ENCODE measurements at regions not wholly inside any gene's neighbourhood (a gene's known extent, or its start where the extent isn't known, plus 50 kb on each side); places are given as distances from the start of the nearest gene placed in this dataset.

DNA sequence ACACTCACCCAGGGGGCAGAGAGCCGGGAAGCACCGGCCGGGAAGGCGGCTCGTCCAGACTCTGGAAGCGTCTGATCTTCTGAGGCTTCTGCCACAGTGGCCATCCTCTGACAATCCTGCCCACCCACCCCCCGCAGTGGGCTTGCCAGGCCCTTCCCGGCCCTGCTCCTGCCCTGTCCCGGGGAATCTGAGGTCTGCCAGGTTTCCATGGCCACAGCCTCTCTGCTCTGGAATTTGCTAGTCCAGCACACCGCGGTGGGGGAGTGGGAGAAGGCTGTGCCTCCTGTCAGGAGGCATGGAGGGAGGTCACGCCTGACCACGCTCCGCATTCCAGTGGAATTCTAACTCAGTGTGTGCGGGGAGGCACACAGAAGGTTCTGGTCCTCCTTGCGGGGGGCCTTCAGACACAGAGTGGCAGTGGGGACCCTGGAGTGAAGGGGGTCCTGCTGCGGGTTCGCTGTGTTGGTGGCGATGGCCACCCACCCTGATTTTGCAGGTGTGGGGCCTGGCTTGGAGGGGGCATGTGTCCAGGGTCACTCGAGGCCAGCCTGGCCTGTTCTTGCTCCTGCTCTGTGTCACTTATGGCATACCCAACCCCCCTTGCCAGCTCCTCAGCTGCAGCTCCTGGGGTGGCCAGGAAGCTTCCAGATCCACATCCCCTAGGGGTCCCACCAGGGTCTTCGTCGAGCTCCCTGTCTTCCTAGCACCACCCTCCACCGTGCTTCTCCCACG is 55.6 kb upstream of the ADRA2C start:
- DNase-seq (ENCODE audit: insufficient read length, low spot score) (no peak), FAIRE-seq (no peak)
- no peak for TF ChIP-seq PAX5 (IDR thresholded peaks at IDR 0.05; ENCODE audit: insufficient read depth, low read length, severe bottlenecking)
- no peak for TF ChIP-seq POU2F2 (IDR thresholded peaks at IDR 0.05; ENCODE audit: low read depth, low read length)

DNA sequence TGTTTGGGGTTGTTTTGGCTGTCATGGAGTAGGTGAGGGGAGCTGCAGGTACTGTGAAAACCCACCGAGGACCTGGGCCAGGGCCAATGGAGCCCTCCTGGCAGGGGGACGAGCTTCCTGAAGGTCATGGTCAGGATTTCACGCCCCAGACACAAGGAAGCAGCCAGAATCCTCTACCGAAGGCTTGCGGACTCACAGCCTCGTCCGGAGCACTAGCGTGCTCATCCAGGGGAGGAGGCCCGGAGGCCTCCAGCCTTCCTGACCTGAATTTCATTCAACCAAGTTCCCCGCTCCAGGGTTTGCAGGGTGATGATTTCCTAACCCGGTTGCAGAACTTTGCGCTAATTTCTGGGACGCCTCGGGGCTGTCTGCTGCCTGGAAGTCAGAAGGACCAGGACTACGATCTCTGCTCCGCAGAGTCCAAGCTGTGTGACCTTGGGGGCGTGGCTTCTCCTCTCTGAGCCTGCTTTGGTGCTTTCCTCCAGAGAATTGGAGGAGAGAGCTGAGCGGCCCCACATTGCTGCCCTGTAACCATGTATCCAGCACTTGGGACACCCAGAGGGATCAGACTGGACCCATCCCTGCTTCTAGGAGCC is 56.2 kb upstream of the ADRA2C start:
- TF ChIP-seq TAF1 (IDR thresholded peaks at IDR 0.05; ENCODE audit: low read depth, low read length) (no peak), POLR2A (IDR thresholded peaks at IDR 0.05; ENCODE audit: low read depth, low read length) (no peak), SPI1 (IDR thresholded peaks at IDR 0.05; ENCODE audit: low read depth, low read length) (no peak), POLR2AphosphoS5 (IDR thresholded peaks at IDR 0.05; ENCODE audit: low read depth, low read length) (no peak), PAX5 (IDR thresholded peaks at IDR 0.05; ENCODE audit: insufficient read depth, low read length, severe bottlenecking) (no peak), POU2F2 (IDR thresholded peaks at IDR 0.05; ENCODE audit: low read depth, low read length) (no peak)
- DNase-seq (ENCODE audit: insufficient read length, low spot score) (no peak), FAIRE-seq (no peak)

DNA sequence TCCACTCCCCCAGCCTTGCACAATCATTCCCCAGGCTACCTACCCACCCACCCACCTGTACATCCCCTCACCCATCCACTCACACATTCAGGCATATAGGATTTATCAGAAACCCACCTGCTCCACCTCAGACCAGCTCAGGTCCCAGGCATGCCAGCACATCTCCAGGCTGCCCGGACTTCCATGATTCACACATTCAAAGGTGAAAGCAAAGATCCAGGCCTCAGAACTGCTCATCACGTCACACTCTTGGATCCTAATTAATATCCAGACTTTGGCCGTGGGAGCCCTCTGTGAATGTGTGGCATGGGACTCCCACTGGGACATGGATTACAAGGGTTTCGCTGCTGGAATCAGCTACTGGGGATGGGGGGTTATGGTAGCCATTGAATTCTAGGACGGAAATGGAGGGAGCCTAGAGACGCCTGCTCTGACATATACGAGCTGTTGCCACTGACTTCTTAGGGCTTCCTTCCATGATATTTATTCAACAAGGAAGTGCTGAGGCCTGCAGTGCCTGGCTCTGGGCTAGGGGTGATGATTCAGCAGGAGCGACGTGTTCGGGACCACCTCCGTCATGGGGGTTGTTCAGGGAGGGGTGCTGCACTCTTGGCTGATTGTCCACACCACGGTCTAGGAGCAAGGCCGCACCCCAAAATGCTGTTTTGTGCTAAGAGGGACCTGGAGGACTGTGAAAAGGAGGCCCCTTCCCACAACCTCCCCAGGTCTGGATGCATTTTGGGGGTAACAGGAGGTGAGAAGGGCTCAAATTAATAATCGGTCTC is 56.9 kb upstream of the ADRA2C start:
- TF ChIP-seq TAF1 (IDR thresholded peaks at IDR 0.05; ENCODE audit: low read depth, low read length): no peak
- TF ChIP-seq POLR2A (IDR thresholded peaks at IDR 0.05; ENCODE audit: low read depth, low read length): no peak
- TF ChIP-seq POU2F2 (IDR thresholded peaks at IDR 0.05; ENCODE audit: low read depth, low read length): no peak
- no peak for TF ChIP-seq PAX5 (IDR thresholded peaks at IDR 0.05; ENCODE audit: insufficient read depth, low read length, severe bottlenecking)
- TF ChIP-seq SPI1 (IDR thresholded peaks at IDR 0.05; ENCODE audit: low read depth, low read length): no peak
- no peak for TF ChIP-seq POLR2AphosphoS5 (IDR thresholded peaks at IDR 0.05; ENCODE audit: low read depth, low read length)
- DNase-seq (ENCODE audit: insufficient read length, low spot score) (no peak), FAIRE-seq (no peak)

DNA sequence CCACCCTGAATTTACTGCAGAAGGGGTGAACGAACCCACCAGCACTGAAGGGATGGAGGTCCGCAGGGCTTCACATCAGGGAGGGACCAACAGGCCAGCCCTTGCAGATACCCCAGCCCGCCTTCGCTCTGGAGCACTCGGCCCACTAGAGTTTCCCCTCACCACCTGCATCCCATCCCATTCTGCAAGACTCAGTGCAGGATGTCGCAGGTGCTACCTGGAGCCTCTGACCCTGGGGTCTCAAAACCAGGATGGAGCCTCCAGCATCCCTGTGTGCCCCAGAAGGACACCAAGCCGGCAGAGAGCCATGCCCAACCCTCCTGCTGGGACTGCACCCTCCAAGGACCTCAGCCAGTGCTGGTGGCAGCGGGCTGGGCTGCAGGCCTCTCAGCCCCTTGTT is 57.6 kb upstream of the ADRA2C start:
- DNase-seq (ENCODE audit: insufficient read length, low spot score) (no peak), FAIRE-seq (no peak)
- no peak for TF ChIP-seq POLR2AphosphoS5 (IDR thresholded peaks at IDR 0.05; ENCODE audit: low read depth, low read length)
- TF ChIP-seq POU2F2 (IDR thresholded peaks at IDR 0.05; ENCODE audit: low read depth, low read length): no peak
- no peak for TF ChIP-seq POLR2A (IDR thresholded peaks at IDR 0.05; ENCODE audit: low read depth, low read length)
- TF ChIP-seq TAF1 (IDR thresholded peaks at IDR 0.05; ENCODE audit: low read depth, low read length): no peak
- no peak for TF ChIP-seq SPI1 (IDR thresholded peaks at IDR 0.05; ENCODE audit: low read depth, low read length)
- TF ChIP-seq PAX5 (IDR thresholded peaks at IDR 0.05; ENCODE audit: insufficient read depth, low read length, severe bottlenecking): no peak

DNA sequence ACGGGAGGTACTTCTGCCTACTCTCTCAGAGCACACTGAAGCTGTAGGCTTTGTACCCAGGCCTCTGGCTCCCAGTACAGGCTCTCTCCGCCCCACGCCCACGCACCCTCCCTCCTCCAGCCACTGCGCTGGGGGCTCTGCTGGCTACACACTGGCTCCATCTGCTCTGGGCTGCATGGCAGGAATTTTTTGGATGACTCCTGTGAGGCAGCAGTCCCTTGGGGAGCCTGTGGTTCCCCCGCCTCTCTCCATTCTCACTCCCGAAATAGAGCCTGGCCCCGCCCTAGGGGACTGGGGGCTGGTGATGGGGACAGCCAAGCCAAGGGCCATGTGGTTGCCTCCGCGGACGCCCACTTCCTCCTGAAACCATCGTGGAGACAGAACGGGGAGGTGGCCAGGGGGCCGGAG is 58.1 kb upstream of the ADRA2C start:
- no peak for FAIRE-seq
- DNase-seq (ENCODE audit: insufficient read length, low spot score): no peak
- TF ChIP-seq TAF1 (IDR thresholded peaks at IDR 0.05; ENCODE audit: low read depth, low read length) (no peak), POLR2A (IDR thresholded peaks at IDR 0.05; ENCODE audit: low read depth, low read length) (no peak), POLR2AphosphoS5 (IDR thresholded peaks at IDR 0.05; ENCODE audit: low read depth, low read length) (no peak), SPI1 (IDR thresholded peaks at IDR 0.05; ENCODE audit: low read depth, low read length) (no peak), PAX5 (IDR thresholded peaks at IDR 0.05; ENCODE audit: insufficient read depth, low read length, severe bottlenecking) (no peak), POU2F2 (IDR thresholded peaks at IDR 0.05; ENCODE audit: low read depth, low read length) (no peak)

DNA sequence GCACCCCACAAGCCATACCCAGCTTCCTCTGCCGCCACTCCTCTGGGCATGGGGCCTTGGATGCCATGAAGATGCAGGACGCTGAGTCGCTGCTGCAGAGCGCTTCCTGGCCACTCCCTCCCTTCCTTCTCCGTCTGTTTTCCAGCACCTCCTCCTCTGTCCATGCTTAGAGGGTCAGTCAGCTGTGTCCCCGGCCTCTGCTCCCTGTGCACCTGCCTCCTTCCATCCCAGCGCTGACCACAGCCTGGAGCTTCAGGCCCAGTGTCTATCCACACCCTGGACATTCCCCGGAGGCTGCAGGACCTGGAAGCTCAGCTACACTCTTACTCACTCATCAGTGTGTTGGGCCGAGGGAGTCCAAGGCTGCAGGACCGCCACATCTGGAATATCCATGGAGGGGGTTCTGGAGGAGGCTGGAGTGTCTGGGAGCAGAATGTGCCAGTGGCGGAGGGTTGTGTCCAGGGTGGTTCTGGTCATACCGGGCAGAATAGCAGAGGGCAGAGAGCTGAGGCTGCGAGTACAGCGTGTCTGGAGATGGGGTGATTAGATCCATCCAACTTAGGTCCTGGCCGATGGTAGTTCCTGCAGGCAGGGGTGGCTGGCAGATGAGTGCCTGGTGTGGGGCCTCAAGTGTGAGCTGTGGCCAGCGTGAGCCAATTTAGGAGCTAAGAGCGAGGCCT is 58.6 kb upstream of the ADRA2C start:
- TF ChIP-seq POLR2A (IDR thresholded peaks at IDR 0.05; ENCODE audit: low read depth, low read length) (no peak), PAX5 (IDR thresholded peaks at IDR 0.05; ENCODE audit: insufficient read depth, low read length, severe bottlenecking) (no peak), TAF1 (IDR thresholded peaks at IDR 0.05; ENCODE audit: low read depth, low read length) (no peak), SPI1 (IDR thresholded peaks at IDR 0.05; ENCODE audit: low read depth, low read length) (no peak), POLR2AphosphoS5 (IDR thresholded peaks at IDR 0.05; ENCODE audit: low read depth, low read length) (no peak), POU2F2 (IDR thresholded peaks at IDR 0.05; ENCODE audit: low read depth, low read length) (no peak)
- FAIRE-seq (no peak), DNase-seq (ENCODE audit: insufficient read length, low spot score) (no peak)

DNA sequence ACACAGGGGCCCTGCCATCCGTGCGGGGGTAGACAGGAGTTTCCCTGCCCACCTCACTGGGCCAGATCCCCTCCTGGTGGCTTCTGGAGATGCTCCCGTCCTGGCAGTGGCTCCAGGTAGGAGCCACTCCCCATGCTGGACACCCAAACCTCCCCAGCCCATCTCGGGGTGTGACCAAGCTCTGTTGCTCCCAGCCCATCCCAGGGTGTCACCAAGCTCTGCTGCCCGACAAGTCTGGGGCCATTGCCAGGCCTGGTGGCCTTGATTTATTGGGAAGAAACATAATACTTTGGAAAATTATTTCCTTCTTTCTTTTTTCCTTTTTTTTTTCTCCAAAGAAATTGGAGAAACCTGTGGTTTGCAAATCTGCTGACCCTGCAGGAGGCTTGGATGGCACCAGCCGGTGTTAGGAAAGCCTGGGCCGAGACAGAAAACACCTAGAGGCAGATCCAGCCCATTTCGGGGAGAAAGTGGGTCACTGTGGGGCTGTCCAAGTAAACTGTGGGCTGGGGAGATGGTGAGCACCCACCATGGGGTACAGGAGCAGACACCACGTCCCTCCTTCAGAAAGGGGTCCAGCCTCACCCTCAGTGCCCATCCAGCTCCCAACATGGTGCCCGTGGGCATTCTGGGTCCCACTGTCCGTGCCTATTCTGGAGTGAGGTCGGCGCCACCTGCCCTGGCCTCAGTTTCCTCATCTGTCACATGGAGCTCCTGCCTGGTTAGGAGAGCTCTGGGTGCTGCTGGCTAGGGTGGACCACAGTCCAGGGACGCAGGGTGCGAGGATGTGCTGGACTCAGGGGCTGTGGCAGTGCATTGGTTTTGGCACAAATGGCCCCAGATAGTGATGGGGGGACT is 59.4 kb upstream of the ADRA2C start:
- no peak for DNase-seq (ENCODE audit: insufficient read length, low spot score)
- no peak for FAIRE-seq
- TF ChIP-seq TAF1 (IDR thresholded peaks at IDR 0.05; ENCODE audit: low read depth, low read length) (no peak), POLR2A (IDR thresholded peaks at IDR 0.05; ENCODE audit: low read depth, low read length) (no peak), POU2F2 (IDR thresholded peaks at IDR 0.05; ENCODE audit: low read depth, low read length) (no peak), SPI1 (IDR thresholded peaks at IDR 0.05; ENCODE audit: low read depth, low read length) (no peak), PAX5 (IDR thresholded peaks at IDR 0.05; ENCODE audit: insufficient read depth, low read length, severe bottlenecking) (no peak), POLR2AphosphoS5 (IDR thresholded peaks at IDR 0.05; ENCODE audit: low read depth, low read length) (no peak)

DNA sequence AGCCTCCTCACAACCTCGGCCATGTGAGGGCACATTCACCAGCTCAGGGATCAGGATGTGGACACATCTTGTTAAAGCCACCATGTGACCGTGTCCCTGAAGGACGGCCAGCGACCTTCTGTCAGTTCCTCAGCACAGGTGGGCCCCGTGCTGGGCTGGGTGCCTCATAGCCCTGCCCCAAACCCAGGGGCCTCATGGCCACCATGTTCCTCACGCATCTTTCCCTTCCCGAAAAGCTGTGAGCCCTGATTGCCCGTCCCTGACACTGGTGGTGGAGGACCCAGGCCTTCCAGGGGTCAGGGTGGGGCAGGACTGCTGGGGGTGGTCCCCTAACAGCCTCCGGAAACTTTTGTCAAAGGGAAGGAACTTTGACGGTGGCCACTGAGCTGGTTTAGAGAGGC is 60.1 kb upstream of the ADRA2C start:
- DNase-seq (ENCODE audit: insufficient read length, low spot score) (no peak), FAIRE-seq (no peak)
- TF ChIP-seq POLR2A (IDR thresholded peaks at IDR 0.05; ENCODE audit: low read depth, low read length) (no peak), TAF1 (IDR thresholded peaks at IDR 0.05; ENCODE audit: low read depth, low read length) (no peak), PAX5 (IDR thresholded peaks at IDR 0.05; ENCODE audit: insufficient read depth, low read length, severe bottlenecking) (no peak), POU2F2 (IDR thresholded peaks at IDR 0.05; ENCODE audit: low read depth, low read length) (no peak), POLR2AphosphoS5 (IDR thresholded peaks at IDR 0.05; ENCODE audit: low read depth, low read length) (no peak), SPI1 (IDR thresholded peaks at IDR 0.05; ENCODE audit: low read depth, low read length) (no peak)

Data from GM12891 (cell line).